GM23338 (cell line): ENCODE measurements at regions not wholly inside any gene's neighbourhood (a gene's known extent, or its start where the extent isn't known, plus 50 kb on each side); places are given as distances from the start of the nearest gene placed in this dataset.

Source experiments
- ATAC-seq: fragments of 200-7000 bp; cut with Tn5 transposase; 3 replicates; pipeline ENCODE4 v1.9.1; 2020
- DNase-seq: peaks from one replicate; pipeline ENCODE4 v3.0.0-alpha.2; 2015; ENCODE audit warnings: low spot score
- H2AFZ ChIP-seq: fragments of 200-600 bp; sonication (generic); 2 replicates; pipeline ENCODE4 v1.8.0; 2016; ENCODE audit warnings: antibody characterized with exemption, mild to moderate bottlenecking, moderate library complexity
- H3F3A ChIP-seq: fragments of 200-600 bp; sonication (generic); replicated peaks from 2 replicates; pipeline ENCODE4 v1.8.0; 2017; ENCODE audit warnings: antibody characterized with exemption, mixed run types, low read depth
- H3K27ac ChIP-seq: fragments of 200-600 bp; sonication (generic); 2 replicates; pipeline ENCODE4 v1.6.1; 2016; ENCODE audit warnings: low read depth
- H3K27me3 ChIP-seq: fragments of 200-600 bp; sonication (generic); 2 replicates; pipeline ENCODE4 v1.8.0; 2016; ENCODE audit warnings: mild to moderate bottlenecking, mixed run types, moderate library complexity; ENCODE audit not compliant: insufficient read depth
- H3K36me3 ChIP-seq: fragments of 200-600 bp; sonication (generic); 2 replicates; pipeline ENCODE4 v1.8.0; 2016; ENCODE audit warnings: mild to moderate bottlenecking; ENCODE audit not compliant: insufficient read depth
- H3K4me1 ChIP-seq: fragments of 200-600 bp; sonication (generic); 2 replicates; pipeline ENCODE4 v1.8.0; 2016; ENCODE audit warnings: mild to moderate bottlenecking, moderate library complexity; ENCODE audit not compliant: insufficient read depth
- H3K4me2 ChIP-seq: fragments of 200-600 bp; sonication (generic); 2 replicates; pipeline ENCODE4 v1.7.1; 2017; ENCODE audit warnings: mixed run types
- H3K4me3 ChIP-seq: fragments of 200-600 bp; sonication (generic); 2 replicates; pipeline ENCODE4 v1.6.1; 2016; ENCODE audit warnings: mixed run types
- H3K79me2 ChIP-seq: fragments of 200-600 bp; sonication (generic); replicated peaks from 2 replicates; pipeline ENCODE4 v1.8.0; 2017; ENCODE audit warnings: mild to moderate bottlenecking; ENCODE audit not compliant: insufficient read depth
- H3K9me2 ChIP-seq: fragments of 200-600 bp; sonication (generic); 2 replicates; pipeline ENCODE4 v1.8.0; 2017; ENCODE audit not compliant: insufficient read depth
- H4K20me1 ChIP-seq: fragments of 200-600 bp; sonication (generic); replicated peaks from 2 replicates; pipeline ENCODE4 v1.8.0; 2017; ENCODE audit warnings: mild to moderate bottlenecking; ENCODE audit not compliant: insufficient read depth
- H3K27ac Mint-ChIP-seq: 2 replicates; pipeline ENCODE4 v1.8.0; 2020; ENCODE audit warnings: inconsistent platforms, mild to moderate bottlenecking, moderate library complexity, mixed read lengths
- H3K27me3 Mint-ChIP-seq: 3 replicates; pipeline ENCODE4 v1.8.0; 2022; ENCODE audit warnings: low read depth, mild to moderate bottlenecking, moderate library complexity, mixed read lengths, inconsistent platforms; ENCODE audit not compliant: insufficient read depth, poor library complexity
- H3K36me3 Mint-ChIP-seq: 3 replicates; pipeline ENCODE4 v1.8.0; 2021; ENCODE audit warnings: low read depth, mild to moderate bottlenecking, inconsistent platforms, moderate library complexity, mixed read lengths
- H3K4me1 Mint-ChIP-seq: 3 replicates; pipeline ENCODE4 v1.8.0; 2020; ENCODE audit warnings: mild to moderate bottlenecking, inconsistent platforms, mixed read lengths
- H3K4me3 Mint-ChIP-seq: 3 replicates; pipeline ENCODE4 v1.8.0; 2021; ENCODE audit warnings: moderate library complexity, mild to moderate bottlenecking, inconsistent platforms, mixed read lengths
- H3K9me3 Mint-ChIP-seq: 3 replicates; pipeline ENCODE4 v1.8.0; 2020; ENCODE audit warnings: moderate library complexity, mild to moderate bottlenecking, inconsistent platforms, mixed read lengths
- CREB1 ChIP-seq: fragments of 250-450 bp; sonication (Bioruptor Pico); IDR thresholded peaks from 2 replicates; pipeline ENCODE4 v1.5.0; 2020; ENCODE audit warnings: low read depth, mild to moderate bottlenecking, moderate library complexity
- CTCF ChIP-seq, 2 experiments: fragments of 200-600 bp in 1 of 2; sonication (generic) in 1 of 2; conservative IDR thresholded peaks; 2 replicates each; pipeline versions ENCODE4 v1.5.1 to v1.6.1; 2016 to 2017; ENCODE audit warnings: antibody characterized with exemption in 2 of 2, low read depth in 2 of 2, mild to moderate bottlenecking in 2 of 2, moderate library complexity in 1 of 2
- ETS1 ChIP-seq: IDR thresholded peaks from 2 replicates; pipeline ENCODE4 v1.6.1; 2016; ENCODE audit warnings: antibody characterized with exemption
- EZH2 ChIP-seq: fragments of 200-600 bp; sonication (generic); IDR thresholded peaks from one replicate; pipeline ENCODE4 v1.8.0; 2017; ENCODE audit warnings: antibody characterized with exemption, mild to moderate bottlenecking, low read depth; ENCODE audit not compliant: unreplicated experiment
- EZH2phosphoT487 ChIP-seq: fragments of 200-600 bp; sonication (generic); IDR thresholded peaks from one replicate; pipeline ENCODE4 v1.8.1; 2018; ENCODE audit warnings: antibody characterized with exemption; ENCODE audit not compliant: unreplicated experiment
- JUNB ChIP-seq: IDR thresholded peaks from one replicate; pipeline ENCODE4 v1.6.1; 2016; ENCODE audit warnings: antibody characterized with exemption; ENCODE audit not compliant: unreplicated experiment
- NANOG ChIP-seq: IDR thresholded peaks from 2 replicates; pipeline ENCODE4 v1.6.1; 2016; ENCODE audit warnings: antibody characterized with exemption, borderline replicate concordance
- POLR2AphosphoS5 ChIP-seq: IDR thresholded peaks from 2 replicates; pipeline ENCODE4 v1.6.1; 2016; ENCODE audit warnings: antibody characterized with exemption, low read depth
- STAT1 ChIP-seq: IDR thresholded peaks from one replicate; pipeline ENCODE4 v1.6.1; 2016; ENCODE audit warnings: antibody characterized with exemption; ENCODE audit not compliant: unreplicated experiment
- ZNF114 ChIP-seq: fragments of 250-450 bp; sonication (Bioruptor Pico); IDR thresholded peaks from 2 replicates; pipeline ENCODE4 v1.5.0; 2020; ENCODE audit warnings: mild to moderate bottlenecking, moderate library complexity
- ZNF331 ChIP-seq: fragments of 250-450 bp; sonication (Bioruptor Pico); IDR thresholded peaks from 2 replicates; pipeline ENCODE4 v1.5.0; 2020; ENCODE audit warnings: low read depth, mild to moderate bottlenecking, moderate library complexity
- TF ChIP-seq, protein P1 (sequence below): fragments of 250-450 bp; sonication (Bioruptor Pico); IDR thresholded peaks from 2 replicates; pipeline ENCODE4 v1.5.0; 2020; ENCODE audit warnings: mild to moderate bottlenecking, moderate library complexity
- TF ChIP-seq, protein P2 (sequence below): IDR thresholded peaks from one replicate; pipeline ENCODE4 v1.6.1; 2018; ENCODE audit warnings: antibody characterized with exemption; ENCODE audit not compliant: unreplicated experiment

- H2AFZ ChIP-seq, result no peak overlapping the region
- no peak for DNase-seq
Measured at GRCh38 chr1:82398357-82398756, 597.6 kb downstream of the ADGRL2 start.

More at GRCh38 chr1:82398357-82398756, 597.6 kb downstream of the ADGRL2 start:
- no peak overlapping the region for H3K27ac ChIP-seq
- H3K4me1 Mint-ChIP-seq, result no peaks in the 10 kb centered on the region
- no peaks in the 10 kb centered on the region for H4K20me1 ChIP-seq
- H3K9me2 ChIP-seq, result no peaks in the 10 kb centered on the region; the same call in 1 of the 2 replicates
- H3K36me3 Mint-ChIP-seq, result no peaks in the 10 kb centered on the region
- H3F3A ChIP-seq, result no peaks in the 10 kb centered on the region
- no peaks in the 10 kb centered on the region for H3K27me3 ChIP-seq
- no peak overlapping the region for H3K4me3 ChIP-seq
- peaks cover 1% of the 10 kb centered on the region for H3K27me3 Mint-ChIP-seq
- no peaks in the 10 kb centered on the region for H3K4me1 ChIP-seq
- H3K4me3 Mint-ChIP-seq, result no peak overlapping the region
- ATAC-seq, result no peak
- TF ChIP-seq ZNF331 (CRISPR knock-in tag), result no peak
- TF ChIP-seq EZH2phosphoT487, result no peak
- no peak for TF ChIP-seq ETS1
- TF ChIP-seq, protein P1, sequence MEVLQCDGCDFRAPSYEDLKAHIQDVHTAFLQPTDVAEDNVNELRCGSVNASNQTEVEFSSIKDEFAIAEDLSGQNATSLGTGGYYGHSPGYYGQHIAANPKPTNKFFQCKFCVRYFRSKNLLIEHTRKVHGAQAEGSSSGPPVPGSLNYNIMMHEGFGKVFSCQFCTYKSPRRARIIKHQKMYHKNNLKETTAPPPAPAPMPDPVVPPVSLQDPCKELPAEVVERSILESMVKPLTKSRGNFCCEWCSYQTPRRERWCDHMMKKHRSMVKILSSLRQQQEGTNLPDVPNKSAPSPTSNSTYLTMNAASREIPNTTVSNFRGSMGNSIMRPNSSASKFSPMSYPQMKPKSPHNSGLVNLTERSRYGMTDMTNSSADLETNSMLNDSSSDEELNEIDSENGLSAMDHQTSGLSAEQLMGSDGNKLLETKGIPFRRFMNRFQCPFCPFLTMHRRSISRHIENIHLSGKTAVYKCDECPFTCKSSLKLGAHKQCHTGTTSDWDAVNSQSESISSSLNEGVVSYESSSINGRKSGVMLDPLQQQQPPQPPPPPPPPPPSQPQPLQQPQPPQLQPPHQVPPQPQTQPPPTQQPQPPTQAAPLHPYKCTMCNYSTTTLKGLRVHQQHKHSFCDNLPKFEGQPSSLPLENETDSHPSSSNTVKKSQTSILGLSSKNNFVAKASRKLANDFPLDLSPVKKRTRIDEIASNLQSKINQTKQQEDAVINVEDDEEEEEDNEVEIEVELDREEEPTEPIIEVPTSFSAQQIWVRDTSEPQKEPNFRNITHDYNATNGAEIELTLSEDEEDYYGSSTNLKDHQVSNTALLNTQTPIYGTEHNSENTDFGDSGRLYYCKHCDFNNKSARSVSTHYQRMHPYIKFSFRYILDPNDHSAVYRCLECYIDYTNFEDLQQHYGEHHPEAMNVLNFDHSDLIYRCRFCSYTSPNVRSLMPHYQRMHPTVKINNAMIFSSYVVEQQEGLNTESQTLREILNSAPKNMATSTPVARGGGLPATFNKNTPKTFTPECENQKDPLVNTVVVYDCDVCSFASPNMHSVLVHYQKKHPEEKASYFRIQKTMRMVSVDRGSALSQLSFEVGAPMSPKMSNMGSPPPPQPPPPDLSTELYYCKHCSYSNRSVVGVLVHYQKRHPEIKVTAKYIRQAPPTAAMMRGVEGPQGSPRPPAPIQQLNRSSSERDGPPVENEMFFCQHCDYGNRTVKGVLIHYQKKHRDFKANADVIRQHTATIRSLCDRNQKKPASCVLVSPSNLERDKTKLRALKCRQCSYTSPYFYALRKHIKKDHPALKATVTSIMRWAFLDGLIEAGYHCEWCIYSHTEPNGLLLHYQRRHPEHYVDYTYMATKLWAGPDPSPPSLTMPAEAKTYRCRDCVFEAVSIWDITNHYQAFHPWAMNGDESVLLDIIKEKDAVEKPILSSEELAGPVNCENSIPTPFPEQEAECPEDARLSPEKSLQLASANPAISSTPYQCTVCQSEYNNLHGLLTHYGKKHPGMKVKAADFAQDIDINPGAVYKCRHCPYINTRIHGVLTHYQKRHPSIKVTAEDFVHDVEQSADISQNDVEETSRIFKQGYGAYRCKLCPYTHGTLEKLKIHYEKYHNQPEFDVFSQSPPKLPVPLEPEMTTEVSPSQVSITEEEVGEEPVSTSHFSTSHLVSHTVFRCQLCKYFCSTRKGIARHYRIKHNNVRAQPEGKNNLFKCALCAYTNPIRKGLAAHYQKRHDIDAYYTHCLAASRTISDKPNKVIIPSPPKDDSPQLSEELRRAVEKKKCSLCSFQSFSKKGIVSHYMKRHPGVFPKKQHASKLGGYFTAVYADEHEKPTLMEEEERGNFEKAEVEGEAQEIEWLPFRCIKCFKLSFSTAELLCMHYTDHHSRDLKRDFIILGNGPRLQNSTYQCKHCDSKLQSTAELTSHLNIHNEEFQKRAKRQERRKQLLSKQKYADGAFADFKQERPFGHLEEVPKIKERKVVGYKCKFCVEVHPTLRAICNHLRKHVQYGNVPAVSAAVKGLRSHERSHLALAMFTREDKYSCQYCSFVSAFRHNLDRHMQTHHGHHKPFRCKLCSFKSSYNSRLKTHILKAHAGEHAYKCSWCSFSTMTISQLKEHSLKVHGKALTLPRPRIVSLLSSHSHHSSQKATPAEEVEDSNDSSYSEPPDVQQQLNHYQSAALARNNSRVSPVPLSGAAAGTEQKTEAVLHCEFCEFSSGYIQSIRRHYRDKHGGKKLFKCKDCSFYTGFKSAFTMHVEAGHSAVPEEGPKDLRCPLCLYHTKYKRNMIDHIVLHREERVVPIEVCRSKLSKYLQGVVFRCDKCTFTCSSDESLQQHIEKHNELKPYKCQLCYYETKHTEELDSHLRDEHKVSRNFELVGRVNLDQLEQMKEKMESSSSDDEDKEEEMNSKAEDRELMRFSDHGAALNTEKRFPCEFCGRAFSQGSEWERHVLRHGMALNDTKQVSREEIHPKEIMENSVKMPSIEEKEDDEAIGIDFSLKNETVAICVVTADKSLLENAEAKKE (CRISPR knock-in tag), result no peak
- no peak for TF ChIP-seq JUNB
- TF ChIP-seq NANOG, result no peak
- TF ChIP-seq CREB1 (CRISPR knock-in tag), result no peak
- TF ChIP-seq POLR2AphosphoS5, result no peak
- no peak for TF ChIP-seq CTCF (conservative IDR thresholded peaks at IDR 0.05; ENCODE audit: low read depth in 2 of 2)
- no peak for TF ChIP-seq ZNF114 (CRISPR knock-in tag)
- no peak for TF ChIP-seq STAT1
- TF ChIP-seq, protein P2, sequence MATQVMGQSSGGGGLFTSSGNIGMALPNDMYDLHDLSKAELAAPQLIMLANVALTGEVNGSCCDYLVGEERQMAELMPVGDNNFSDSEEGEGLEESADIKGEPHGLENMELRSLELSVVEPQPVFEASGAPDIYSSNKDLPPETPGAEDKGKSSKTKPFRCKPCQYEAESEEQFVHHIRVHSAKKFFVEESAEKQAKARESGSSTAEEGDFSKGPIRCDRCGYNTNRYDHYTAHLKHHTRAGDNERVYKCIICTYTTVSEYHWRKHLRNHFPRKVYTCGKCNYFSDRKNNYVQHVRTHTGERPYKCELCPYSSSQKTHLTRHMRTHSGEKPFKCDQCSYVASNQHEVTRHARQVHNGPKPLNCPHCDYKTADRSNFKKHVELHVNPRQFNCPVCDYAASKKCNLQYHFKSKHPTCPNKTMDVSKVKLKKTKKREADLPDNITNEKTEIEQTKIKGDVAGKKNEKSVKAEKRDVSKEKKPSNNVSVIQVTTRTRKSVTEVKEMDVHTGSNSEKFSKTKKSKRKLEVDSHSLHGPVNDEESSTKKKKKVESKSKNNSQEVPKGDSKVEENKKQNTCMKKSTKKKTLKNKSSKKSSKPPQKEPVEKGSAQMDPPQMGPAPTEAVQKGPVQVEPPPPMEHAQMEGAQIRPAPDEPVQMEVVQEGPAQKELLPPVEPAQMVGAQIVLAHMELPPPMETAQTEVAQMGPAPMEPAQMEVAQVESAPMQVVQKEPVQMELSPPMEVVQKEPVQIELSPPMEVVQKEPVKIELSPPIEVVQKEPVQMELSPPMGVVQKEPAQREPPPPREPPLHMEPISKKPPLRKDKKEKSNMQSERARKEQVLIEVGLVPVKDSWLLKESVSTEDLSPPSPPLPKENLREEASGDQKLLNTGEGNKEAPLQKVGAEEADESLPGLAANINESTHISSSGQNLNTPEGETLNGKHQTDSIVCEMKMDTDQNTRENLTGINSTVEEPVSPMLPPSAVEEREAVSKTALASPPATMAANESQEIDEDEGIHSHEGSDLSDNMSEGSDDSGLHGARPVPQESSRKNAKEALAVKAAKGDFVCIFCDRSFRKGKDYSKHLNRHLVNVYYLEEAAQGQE, result no peak
- no peak for TF ChIP-seq EZH2
- no peaks in the 10 kb centered on the region for H3K36me3 ChIP-seq
- H3K27ac Mint-ChIP-seq, result no peak overlapping the region
- H3K79me2 ChIP-seq, result no peaks in the 10 kb centered on the region
- H3K4me2 ChIP-seq, result no peak overlapping the region
- H3K9me3 Mint-ChIP-seq, result no peaks in the 10 kb centered on the region
